BLaER1 treated with 17β-estradiol and CSF1 and Interleukin-3, amounts not matched to agents 10 nM and 100 nM (cell line): ENCODE measurements at regions not wholly inside any gene's neighbourhood (a gene's known extent, or its start where the extent isn't known, plus 50 kb on each side); places are given as distances from the start of the nearest gene placed in this dataset.

ENCODE experiments used
- H3K27ac ChIP-seq, 11 experiments: shearing (Covaris generic); formaldehyde crosslinking; 2 replicates each; pipeline ENCODE4 v1.8.1; 2022
- H3K27me3 ChIP-seq, 11 experiments: shearing (Covaris generic); formaldehyde crosslinking; 2 replicates each; pipeline ENCODE4 v1.8.1; 2022
- H3K36me3 ChIP-seq, 11 experiments: shearing (Covaris generic); formaldehyde crosslinking; 2 replicates each; pipeline ENCODE4 v1.8.1; 2022
- H3K4me1 ChIP-seq, 10 experiments: shearing (Covaris generic); formaldehyde crosslinking; 2 replicates each; pipeline ENCODE4 v1.8.1; 2022
- H3K4me2 ChIP-seq, 11 experiments: shearing (Covaris generic); formaldehyde crosslinking; 2 replicates each; pipeline ENCODE4 v1.8.1; 2022
- H3K4me3 ChIP-seq, 10 experiments: shearing (Covaris generic); formaldehyde crosslinking; 2 replicates each; pipeline ENCODE4 v1.8.1; 2022
- H3K9ac ChIP-seq, 11 experiments: shearing (Covaris generic); formaldehyde crosslinking; 2 replicates each; pipeline ENCODE4 v1.8.1; 2022
- H3K9me3 ChIP-seq, 11 experiments: shearing (Covaris generic); formaldehyde crosslinking; replicated peaks in 1 of 11; 2 replicates each; pipeline ENCODE4 v1.8.1; 2022
- H4K20me1 ChIP-seq, 11 experiments: shearing (Covaris generic); formaldehyde crosslinking; 2 replicates each; pipeline ENCODE4 v1.8.1; 2022
- Cebpa-rat ChIP-seq, 11 experiments: shearing (Covaris generic); IDR thresholded peaks; 2 replicates each; pipeline ENCODE4 v1.8.1; 2022

DNA sequence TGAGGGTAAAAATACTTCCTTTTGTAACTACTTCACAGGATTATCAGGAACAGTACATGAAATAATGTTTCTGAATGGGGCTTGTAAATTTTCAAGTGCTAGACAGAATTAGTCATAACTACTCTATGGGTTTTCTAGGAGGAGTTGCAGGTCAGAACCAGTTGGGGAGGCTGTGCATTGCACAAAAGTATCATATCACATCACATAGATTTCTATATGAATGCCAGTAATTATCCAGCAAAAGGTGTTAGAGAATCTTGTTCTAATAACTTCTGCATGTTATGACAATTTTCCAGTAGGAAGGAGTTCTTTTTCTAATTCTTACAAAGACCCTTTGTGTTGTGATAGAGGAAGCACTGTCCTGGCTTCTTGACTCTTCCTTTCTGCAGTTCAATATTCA is 551.6 kb downstream of the COL12A1 start:
- Histone ChIP-seq H3K36me3 (no peaks in the 10 kb centered on the region), H3K9me3 (peaks cover 0 to under 1% (median 0%) of the 10 kb centered on the region in 11 experiments; a peak in 2 of 22 replicates), H4K20me1 (no peaks in the 10 kb centered on the region), H3K9ac (no peak overlapping the region), H3K4me1 (no peaks in the 10 kb centered on the region), H3K4me3 (no peak overlapping the region), H3K27ac (no peak overlapping the region), H3K4me2 (no peak overlapping the region), H3K27me3 (no peaks in the 10 kb centered on the region)
- TF ChIP-seq Cebpa-rat (IDR thresholded peaks at IDR 0.05), result no peak

DNA sequence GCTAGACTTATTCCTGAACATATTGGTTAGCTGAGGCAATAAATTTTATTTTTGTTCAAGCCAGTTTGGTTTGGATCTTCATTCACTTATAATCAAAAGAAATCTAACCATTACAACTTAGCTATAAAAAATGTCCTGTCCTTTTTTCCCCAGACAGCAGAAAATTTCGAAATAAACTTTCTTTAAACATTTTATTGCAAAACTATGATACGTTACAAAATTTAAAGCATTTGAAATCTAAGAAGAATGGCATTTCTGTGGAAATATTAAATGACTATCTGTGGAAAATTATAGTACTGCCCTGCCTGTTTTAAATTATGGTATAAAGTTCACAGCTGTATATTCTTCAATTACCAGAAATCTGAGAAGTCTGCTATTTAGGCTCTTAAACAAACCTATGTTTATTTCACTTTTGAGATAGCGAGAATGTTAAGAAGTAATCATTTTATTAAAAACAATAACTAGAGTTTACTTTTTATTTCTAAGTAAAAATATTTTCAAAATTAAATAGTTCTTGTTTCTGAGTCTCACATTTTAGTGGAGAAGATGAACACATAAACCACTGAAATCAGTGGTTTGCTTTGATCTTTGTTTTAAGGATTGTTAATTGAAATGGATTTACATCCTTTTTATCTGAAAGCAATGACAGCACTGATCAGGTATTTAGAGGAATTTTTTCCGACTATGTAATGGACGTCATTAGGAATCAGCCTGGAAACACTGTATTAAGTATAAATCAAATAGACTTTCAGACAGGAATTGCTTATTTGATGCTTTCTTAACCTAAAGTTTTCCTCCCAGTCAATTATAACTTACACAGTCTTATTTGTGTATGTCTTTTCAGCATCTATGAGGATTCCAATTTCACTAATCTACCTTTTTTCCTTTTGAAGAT is 553.7 kb downstream of the COL12A1 start:
- no peaks in the 10 kb centered on the region for H4K20me1 ChIP-seq
- H3K9ac ChIP-seq, result no peak overlapping the region
- no peak overlapping the region for H3K4me2 ChIP-seq
- H3K27ac ChIP-seq, result no peak overlapping the region
- H3K4me1 ChIP-seq, result no peaks in the 10 kb centered on the region
- TF ChIP-seq Cebpa-rat (IDR thresholded peaks at IDR 0.05), result no peak
- no peaks in the 10 kb centered on the region for H3K36me3 ChIP-seq
- H3K4me3 ChIP-seq, result no peak overlapping the region
- no peaks in the 10 kb centered on the region for H3K27me3 ChIP-seq
- peaks cover 0 to under 1% (median 0%) of the 10 kb centered on the region in 11 experiments; a peak in 1 of 22 replicates for H3K9me3 ChIP-seq

DNA sequence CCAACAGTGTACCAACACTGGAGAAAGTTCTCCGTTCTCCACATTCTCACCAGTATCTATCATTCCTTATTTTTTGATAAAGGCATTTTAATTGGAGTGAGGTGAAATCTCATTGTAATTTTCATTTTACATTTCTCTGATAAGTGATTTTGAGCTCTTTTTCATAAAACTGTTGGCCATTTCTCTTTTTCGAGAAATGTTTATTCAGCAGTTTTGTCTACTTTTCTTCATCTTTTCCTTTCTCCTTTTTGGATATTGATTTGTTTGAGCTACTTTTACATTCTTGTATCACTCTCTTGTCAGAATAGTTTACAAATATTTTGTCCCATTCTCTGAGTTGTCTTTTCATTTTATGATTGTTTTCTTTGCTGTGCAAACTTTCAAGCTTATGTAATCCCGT is 555.2 kb downstream of the COL12A1 start:
- Histone ChIP-seq H4K20me1 (no peaks in the 10 kb centered on the region), H3K36me3 (no peaks in the 10 kb centered on the region), H3K27ac (no peak overlapping the region), H3K9me3 (peaks cover 0 to 7% (median 0%) of the 10 kb centered on the region in 11 experiments; a peak in 2 of 22 replicates), H3K4me1 (no peaks in the 10 kb centered on the region), H3K4me2 (no peak overlapping the region), H3K27me3 (no peaks in the 10 kb centered on the region), H3K4me3 (no peak overlapping the region), H3K9ac (no peak overlapping the region)
- TF ChIP-seq Cebpa-rat (IDR thresholded peaks at IDR 0.05), result no peak

DNA sequence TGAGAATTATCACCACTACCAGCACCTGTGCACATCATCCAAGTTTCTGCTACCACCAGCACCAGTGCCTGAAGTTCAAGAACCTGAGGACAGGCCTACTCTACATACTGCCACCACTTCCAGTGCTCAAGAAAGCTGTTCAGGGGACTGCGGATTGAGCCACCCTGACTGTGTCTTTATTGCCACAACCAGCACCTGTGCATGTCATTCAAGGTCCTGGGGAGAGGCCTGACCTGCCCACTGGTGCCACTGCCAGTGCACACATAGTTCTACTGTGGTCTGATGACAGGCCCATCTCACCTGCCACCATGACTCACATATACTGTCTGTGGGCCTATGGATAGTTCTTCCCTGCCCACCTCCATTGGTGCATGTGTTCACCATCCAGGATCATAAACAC is 559.4 kb downstream of the COL12A1 start:
- H3K36me3 ChIP-seq, result no peaks in the 10 kb centered on the region
- H3K4me3 ChIP-seq, result no peak overlapping the region
- no peak overlapping the region for H3K27ac ChIP-seq
- H3K9me3 ChIP-seq, result peaks cover 0 to 7% (median 0%) of the 10 kb centered on the region in 11 experiments; a peak in 2 of 22 replicates
- no peak overlapping the region for H3K4me2 ChIP-seq
- no peak overlapping the region for H3K9ac ChIP-seq
- H3K4me1 ChIP-seq, result no peaks in the 10 kb centered on the region
- no peaks in the 10 kb centered on the region for H3K27me3 ChIP-seq
- no peaks in the 10 kb centered on the region for H4K20me1 ChIP-seq
- TF ChIP-seq Cebpa-rat (IDR thresholded peaks at IDR 0.05), result no peak

DNA sequence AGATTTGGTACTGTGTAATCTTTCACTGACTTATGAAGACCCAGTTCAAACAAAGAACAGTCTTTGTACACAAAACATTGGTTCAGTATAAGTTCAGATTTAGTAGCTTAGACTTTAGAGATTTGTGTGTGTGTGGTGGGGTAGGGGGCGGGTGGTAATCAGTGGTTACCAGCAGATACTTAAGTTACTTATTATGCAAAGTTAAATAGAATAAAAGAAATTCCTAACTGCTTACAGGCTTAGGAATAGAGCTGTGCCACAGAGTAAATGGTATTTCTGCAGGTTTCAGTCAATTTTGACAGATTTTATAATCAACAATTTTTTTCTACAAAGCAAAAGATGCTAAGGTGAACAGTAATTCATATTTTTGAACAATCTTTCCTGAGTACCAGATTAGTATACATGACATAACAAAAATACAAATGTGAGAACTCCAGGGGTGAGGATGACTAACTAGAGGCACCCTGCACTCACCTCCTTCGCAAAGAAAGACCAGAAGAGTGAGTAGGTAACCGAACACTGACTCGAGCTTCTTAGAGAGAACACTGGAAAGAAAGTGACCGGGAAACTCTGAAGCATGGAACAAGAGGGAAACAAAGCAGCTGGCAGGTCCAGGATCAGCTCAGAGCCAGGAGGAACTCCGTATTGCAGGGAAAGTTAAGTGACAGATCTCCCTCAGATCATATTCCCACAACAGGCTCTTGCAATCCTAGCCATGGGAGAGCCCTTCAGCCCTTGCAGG is 560.6 kb downstream of the COL12A1 start:
- Histone ChIP-seq H3K9me3 (peaks cover 0 to 7% (median 0%) of the 10 kb centered on the region in 11 experiments; a peak in 2 of 22 replicates), H3K4me3 (no peak overlapping the region), H3K9ac (no peak overlapping the region), H3K36me3 (no peaks in the 10 kb centered on the region), H3K4me2 (no peak overlapping the region), H3K4me1 (no peaks in the 10 kb centered on the region), H3K27me3 (no peaks in the 10 kb centered on the region), H4K20me1 (no peaks in the 10 kb centered on the region), H3K27ac (no peak overlapping the region)
- TF ChIP-seq Cebpa-rat (IDR thresholded peaks at IDR 0.05), result no peak

DNA sequence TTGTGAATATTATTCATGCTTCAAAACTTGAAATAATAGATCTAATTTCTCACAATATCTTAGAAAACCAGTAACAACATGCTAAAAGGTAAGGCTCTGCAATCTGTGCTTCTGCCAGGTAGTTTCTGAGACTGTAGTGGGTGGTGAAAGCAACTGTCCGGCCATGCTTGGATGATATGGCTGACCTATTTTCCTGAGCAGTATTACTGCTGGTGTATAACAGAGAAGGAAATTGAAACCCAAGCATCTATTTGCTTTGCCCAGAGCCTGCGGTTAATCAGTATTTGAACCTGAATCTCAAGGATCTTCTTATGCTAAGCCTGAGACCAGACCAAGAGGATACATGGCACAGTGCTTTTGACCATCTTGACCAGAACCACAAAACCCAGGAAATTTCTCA is 563.8 kb downstream of the COL12A1 start:
- TF ChIP-seq Cebpa-rat (IDR thresholded peaks at IDR 0.05), result no peak
- Histone ChIP-seq H3K9ac (no peak overlapping the region), H3K36me3 (no peaks in the 10 kb centered on the region), H3K9me3 (peaks cover 0 to 7% (median 0%) of the 10 kb centered on the region in 11 experiments; a peak in 2 of 22 replicates), H3K27me3 (no peaks in the 10 kb centered on the region), H3K27ac (no peak overlapping the region), H3K4me1 (no peaks in the 10 kb centered on the region), H3K4me2 (no peak overlapping the region), H4K20me1 (no peaks in the 10 kb centered on the region), H3K4me3 (no peak overlapping the region)

DNA sequence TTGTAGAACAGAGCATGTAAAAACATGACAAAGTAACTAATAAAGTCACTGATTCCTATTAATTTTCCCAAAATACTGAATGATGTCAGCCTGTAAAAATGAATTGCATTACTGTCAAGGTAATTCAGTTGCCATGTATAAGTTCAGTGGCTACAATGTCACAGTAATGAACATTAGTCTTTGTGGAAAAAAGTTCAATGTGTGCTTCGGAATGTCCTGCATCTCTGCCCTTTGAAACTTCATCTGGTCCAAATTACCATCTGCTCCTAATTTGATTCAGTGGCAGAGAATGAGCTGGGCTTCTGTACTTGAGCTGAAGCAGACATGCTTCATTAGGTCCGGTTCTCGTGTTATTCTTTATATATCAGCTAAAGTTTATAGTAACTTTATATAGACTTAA is 567.4 kb downstream of the COL12A1 start:
- Histone ChIP-seq H3K27ac (no peak overlapping the region), H4K20me1 (no peaks in the 10 kb centered on the region), H3K4me3 (no peak overlapping the region), H3K4me1 (no peaks in the 10 kb centered on the region), H3K4me2 (no peak overlapping the region), H3K9me3 (no peaks in the 10 kb centered on the region), H3K27me3 (no peaks in the 10 kb centered on the region), H3K9ac (no peak overlapping the region), H3K36me3 (no peaks in the 10 kb centered on the region)
- no peak for TF ChIP-seq Cebpa-rat (IDR thresholded peaks at IDR 0.05)

DNA sequence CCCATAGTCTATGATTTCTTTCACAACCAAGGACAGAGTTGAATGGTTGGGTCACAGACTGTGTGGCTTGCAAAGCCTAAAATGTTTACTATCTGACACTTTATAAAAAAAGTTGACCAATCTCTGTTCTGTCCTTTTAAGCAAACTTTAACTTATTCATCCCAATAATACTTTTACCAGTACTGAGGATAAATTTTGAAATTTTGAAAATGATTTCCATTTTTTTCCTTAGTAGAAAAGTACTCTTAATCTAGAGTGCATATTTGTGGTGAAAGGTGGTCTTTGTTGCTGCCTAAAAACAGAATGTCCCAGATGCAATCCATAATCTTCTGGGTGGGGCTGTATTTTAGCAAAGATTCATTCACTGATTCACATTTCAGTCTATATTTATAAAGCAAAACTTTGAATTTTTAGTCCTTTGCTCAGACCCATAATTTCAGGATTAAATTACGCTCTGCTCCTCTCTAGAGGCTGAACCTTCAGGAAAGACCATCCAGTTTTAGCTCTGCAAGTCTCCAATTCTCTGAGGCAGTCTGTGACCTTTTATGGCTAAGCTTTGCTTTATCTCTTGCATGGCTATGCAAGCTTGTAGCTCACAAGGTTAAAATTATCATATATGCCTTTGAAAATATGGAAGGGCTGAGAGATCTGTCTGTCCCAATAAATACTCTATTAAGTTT is 573.5 kb downstream of the COL12A1 start:
- Histone ChIP-seq H4K20me1 (no peaks in the 10 kb centered on the region), H3K9ac (no peak overlapping the region), H3K27me3 (no peaks in the 10 kb centered on the region), H3K36me3 (no peaks in the 10 kb centered on the region), H3K27ac (no peak overlapping the region), H3K4me2 (no peak overlapping the region), H3K4me1 (no peaks in the 10 kb centered on the region), H3K4me3 (no peak overlapping the region), H3K9me3 (0 out of 22 replicates have a peak, but pooled peaks cover 0 to 2% (median 0%) of the 10 kb centered on the region in 11 experiments)
- TF ChIP-seq Cebpa-rat (IDR thresholded peaks at IDR 0.05), result no peak

DNA sequence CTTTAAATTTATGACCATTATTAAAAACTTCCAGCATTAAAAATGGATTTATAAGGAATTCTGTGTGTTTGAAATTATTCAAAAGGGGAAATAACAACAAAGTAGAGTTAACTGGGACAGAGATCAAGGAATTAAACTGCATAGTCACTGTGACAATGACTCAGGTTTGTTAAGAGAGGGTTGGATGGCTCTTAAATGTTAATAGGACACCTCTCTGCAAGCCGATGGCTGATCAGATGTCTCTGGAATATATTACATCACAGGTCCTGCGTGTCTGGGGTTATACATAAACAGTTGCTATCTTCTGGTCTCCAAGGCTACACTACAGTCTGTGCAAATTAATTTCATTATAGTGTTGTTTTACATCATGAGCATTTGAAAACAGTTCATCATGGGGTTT is 574.3 kb downstream of the COL12A1 start:
- Histone ChIP-seq H3K9me3 (0 out of 22 replicates have a peak, but pooled peaks cover 0 to 2% (median 0%) of the 10 kb centered on the region in 11 experiments), H3K36me3 (no peaks in the 10 kb centered on the region), H3K27ac (no peak overlapping the region), H3K4me2 (no peak overlapping the region), H3K27me3 (no peaks in the 10 kb centered on the region), H4K20me1 (no peaks in the 10 kb centered on the region), H3K9ac (no peak overlapping the region), H3K4me1 (no peaks in the 10 kb centered on the region), H3K4me3 (no peak overlapping the region)
- TF ChIP-seq Cebpa-rat (IDR thresholded peaks at IDR 0.05), result no peak
